MM.1S (cell line): ENCODE measurements at regions not wholly inside any gene's neighbourhood (a gene's known extent, or its start where the extent isn't known, plus 50 kb on each side); places are given as distances from the start of the nearest gene placed in this dataset.

Experiments
- EZH2 ChIP-seq: fragments of 300-600 bp; sonication (generic); optimal IDR thresholded peaks from 2 replicates; pipeline ENCODE3; 2017; ENCODE audit warnings: low read depth, mild to moderate bottlenecking, antibody characterized with exemption, low read length, mixed read lengths
- TF ChIP-seq, protein P1 (sequence below): fragments of 300-600 bp; sonication (generic); IDR thresholded peaks from 2 replicates; pipeline ENCODE4 v1.5.1; 2016; ENCODE audit warnings: antibody characterized with exemption, low read length, mixed read lengths

DNA sequence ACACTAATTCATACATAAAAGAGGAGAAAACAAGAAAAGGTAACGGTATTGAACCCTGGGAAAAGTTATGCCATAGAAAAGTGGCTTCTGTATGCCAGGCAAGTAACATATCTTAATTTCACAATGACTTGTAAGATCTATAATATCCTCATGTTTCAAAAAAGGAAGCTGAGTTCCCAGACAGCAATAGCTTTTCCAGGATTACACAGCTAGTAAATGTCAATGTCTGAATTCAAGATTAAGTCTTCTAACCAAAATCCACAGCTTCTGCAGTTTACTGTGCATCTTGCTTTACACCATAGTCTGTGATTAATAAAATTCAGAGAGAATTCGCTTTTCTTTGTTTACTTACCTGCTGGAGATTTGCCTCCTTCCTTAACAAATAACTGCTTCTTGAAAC, 55.8 kb upstream of the GAB1 start:
- TF ChIP-seq, protein P1, sequence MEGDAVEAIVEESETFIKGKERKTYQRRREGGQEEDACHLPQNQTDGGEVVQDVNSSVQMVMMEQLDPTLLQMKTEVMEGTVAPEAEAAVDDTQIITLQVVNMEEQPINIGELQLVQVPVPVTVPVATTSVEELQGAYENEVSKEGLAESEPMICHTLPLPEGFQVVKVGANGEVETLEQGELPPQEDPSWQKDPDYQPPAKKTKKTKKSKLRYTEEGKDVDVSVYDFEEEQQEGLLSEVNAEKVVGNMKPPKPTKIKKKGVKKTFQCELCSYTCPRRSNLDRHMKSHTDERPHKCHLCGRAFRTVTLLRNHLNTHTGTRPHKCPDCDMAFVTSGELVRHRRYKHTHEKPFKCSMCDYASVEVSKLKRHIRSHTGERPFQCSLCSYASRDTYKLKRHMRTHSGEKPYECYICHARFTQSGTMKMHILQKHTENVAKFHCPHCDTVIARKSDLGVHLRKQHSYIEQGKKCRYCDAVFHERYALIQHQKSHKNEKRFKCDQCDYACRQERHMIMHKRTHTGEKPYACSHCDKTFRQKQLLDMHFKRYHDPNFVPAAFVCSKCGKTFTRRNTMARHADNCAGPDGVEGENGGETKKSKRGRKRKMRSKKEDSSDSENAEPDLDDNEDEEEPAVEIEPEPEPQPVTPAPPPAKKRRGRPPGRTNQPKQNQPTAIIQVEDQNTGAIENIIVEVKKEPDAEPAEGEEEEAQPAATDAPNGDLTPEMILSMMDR = no peak
- no peak for TF ChIP-seq EZH2
